Stimulated activated CD4-positive, alpha-beta T cell treated with anti-CD3 and anti-CD28 coated beads, Interleukin-1b, Interleukin-23, amount 100 ng/mL, for 4 hours (primary cell): ENCODE measurements at regions not wholly inside any gene's neighbourhood (a gene's known extent, or its start where the extent isn't known, plus 50 kb on each side); places are given as distances from the start of the nearest gene placed in this dataset.
"Not testable (repeated sequence)": the region's sequence is repeated elsewhere in the genome, so short reads cannot be mapped to it uniquely, and the experiment has no call there.

ENCODE experiments used
- DNase-seq, 2 donors: peaks; one replicate each; pipeline ENCODE4 v3.0.0-alpha.2; 2020; ENCODE audit warnings: low read depth in 2 of 2

- no peak for DNase-seq
Observed at GRCh38 chr1:18561967-18562366, 68.7 kb upstream of the PAX7 start.

- no peak for DNase-seq
Observed at GRCh38 chr1:18564676-18565075, 66.0 kb upstream of the PAX7 start.

- no peak for DNase-seq
Observed at GRCh38 chr1:18565321-18565720, 65.3 kb upstream of the PAX7 start.

- no peak for DNase-seq
Observed at GRCh38 chr1:18568489-18568888, 62.2 kb upstream of the PAX7 start.

- DNase-seq = no peak
Observed at GRCh38 chr1:18569251-18569650, 61.4 kb upstream of the PAX7 start.

- no peak for DNase-seq
Observed at GRCh38 chr1:18569811-18570545, 60.7 kb upstream of the PAX7 start.

GRCh38 chr1:18571275-18571674, 59.4 kb upstream of the PAX7 start:
- DNase-seq = no peak

- DNase-seq = no peak
Observed at GRCh38 chr1:18572022-18572880, 58.4 kb upstream of the PAX7 start.

- DNase-seq = no peak
Observed at GRCh38 chr1:18573170-18573569, 57.5 kb upstream of the PAX7 start.

- no peak for DNase-seq
Observed at GRCh38 chr1:18574754-18575153, 55.9 kb upstream of the PAX7 start.

- DNase-seq = peak; percentile 28 to 47
Observed at GRCh38 chr1:18575620-18576019, 55.0 kb upstream of the PAX7 start.

GRCh38 chr1:18578271-18578670, 52.4 kb upstream of the PAX7 start:
- no peak for DNase-seq

GRCh38 chr1:18579267-18579666, 51.4 kb upstream of the PAX7 start:
- DNase-seq = not testable (repeated sequence)

GRCh38 chr1:18580047-18580446, 50.6 kb upstream of the PAX7 start:
- no peak for DNase-seq

GRCh38 chr1:18580691-18581419, 49.8 kb upstream of the PAX7 start:
- no peak for DNase-seq
